Activated CD8-positive, alpha-beta memory T cell treated with anti-CD3 and anti-CD28 coated beads for 36 hours (primary cell): ENCODE measurements at regions not wholly inside any gene's neighbourhood (a gene's known extent, or its start where the extent isn't known, plus 50 kb on each side); places are given as distances from the start of the nearest gene placed in this dataset.
"Not testable (repeated sequence)": the region's sequence is repeated elsewhere in the genome, so short reads cannot be mapped to it uniquely, and the experiment has no call there.

Experiments used
- CTCF ChIA-PET: fragments of 350-600 bp; sonication (Branson Sonifier 250); formaldehyde crosslinking; loops from one replicate; lab custom pipeline; 2021; ENCODE audit warnings: antibody characterized with exemption; lab: Charles Lee
- POLR2A ChIA-PET: fragments of 350-600 bp; sonication (Branson Sonifier 250); formaldehyde crosslinking; loops from one replicate; lab custom pipeline; 2021; ENCODE audit warnings: antibody characterized with exemption; lab: Charles Lee

- ChIA-PET POLR2A (no interaction called here), CTCF (no interaction called here)
These were observed 245.4 kb upstream of the CHRM3 start for GRCh38 chr1:239140968-239141367.

- ChIA-PET CTCF (no interaction called here), POLR2A (no interaction called here)
These were observed 246.6 kb upstream of the CHRM3 start for GRCh38 chr1:239139801-239140200.

- ChIA-PET POLR2A (no interaction called here), CTCF (interaction anchor here (0.6 kb wide), 1 partner anchor 10 kb away, joined by 4 read pairs; no protein-coding TSS in a partner anchor)
These were observed 257.8 kb upstream of the CHRM3 start for GRCh38 chr1:239128541-239128940.

GRCh38 chr1:239126884-239127283 is 259.5 kb upstream of the CHRM3 start:
- ChIA-PET CTCF (no interaction called here), POLR2A (no interaction called here)

- CTCF ChIA-PET = no interaction called here
- POLR2A ChIA-PET = no interaction called here
These were observed 260.5 kb upstream of the CHRM3 start for GRCh38 chr1:239125893-239126292.

- ChIA-PET CTCF (no interaction called here), POLR2A (no interaction called here)
These were observed 261.3 kb upstream of the CHRM3 start for GRCh38 chr1:239125027-239125426.

GRCh38 chr1:239123260-239123659 is 263.1 kb upstream of the CHRM3 start:
- ChIA-PET POLR2A (no interaction called here), CTCF (no interaction called here)

- CTCF ChIA-PET = no interaction called here
- POLR2A ChIA-PET = interaction anchor here (0.6 kb wide), 1 partner anchor 30 kb away, joined by 9 read pairs; no protein-coding TSS in a partner anchor
These were observed 274.1 kb upstream of the CHRM3 start for GRCh38 chr1:239112101-239112935.

- POLR2A ChIA-PET = no interaction called here
- CTCF ChIA-PET = no interaction called here
These were observed 278.7 kb upstream of the CHRM3 start for GRCh38 chr1:239107676-239108075.

GRCh38 chr1:239106689-239107088 is 279.7 kb upstream of the CHRM3 start:
- CTCF ChIA-PET, POLR2A ChIA-PET: not testable (repeated sequence)

- CTCF ChIA-PET = no interaction called here
- POLR2A ChIA-PET = no interaction called here
These were observed 287.8 kb upstream of the CHRM3 start for GRCh38 chr1:239098400-239099037.

- POLR2A ChIA-PET = no interaction called here
- CTCF ChIA-PET = no interaction called here
These were observed 294.8 kb upstream of the CHRM3 start for GRCh38 chr1:239091537-239091936.

GRCh38 chr1:239084459-239085080 is 301.8 kb upstream of the CHRM3 start:
- CTCF ChIA-PET = no interaction called here

GRCh38 chr1:239081947-239082346 is 304.4 kb upstream of the CHRM3 start:
- POLR2A ChIA-PET, CTCF ChIA-PET: not testable (repeated sequence)

More at GRCh38 chr1:239084459-239085080, 301.8 kb upstream of the CHRM3 start:
- POLR2A ChIA-PET = no interaction called here

- ChIA-PET CTCF (no interaction called here), POLR2A (no interaction called here)
These were observed 318.9 kb upstream of the CHRM3 start for GRCh38 chr1:239067480-239067879.

- CTCF ChIA-PET = no interaction called here
These were observed 319.3 kb upstream of the CHRM3 start for GRCh38 chr1:239067058-239067457.

GRCh38 chr1:239061770-239062169 is 324.6 kb upstream of the CHRM3 start:
- CTCF ChIA-PET = no interaction called here

More at GRCh38 chr1:239067058-239067457, 319.3 kb upstream of the CHRM3 start:
- POLR2A ChIA-PET = no interaction called here

GRCh38 chr1:239058190-239058589 is 328.2 kb upstream of the CHRM3 start:
- CTCF ChIA-PET = no interaction called here

More at GRCh38 chr1:239061770-239062169, 324.6 kb upstream of the CHRM3 start:
- POLR2A ChIA-PET = no interaction called here

GRCh38 chr1:239056940-239057339 is 329.4 kb upstream of the CHRM3 start:
- POLR2A ChIA-PET = no interaction called here
- CTCF ChIA-PET = no interaction called here

More at GRCh38 chr1:239058190-239058589, 328.2 kb upstream of the CHRM3 start:
- POLR2A ChIA-PET = no interaction called here

- CTCF ChIA-PET = no interaction called here
- POLR2A ChIA-PET = no interaction called here
These were observed 333.1 kb upstream of the CHRM3 start for GRCh38 chr1:239053279-239053678.
